Epithelial cell of proximal tubule (primary cell): ENCODE measurements at regions not wholly inside any gene's neighbourhood (a gene's known extent, or its start where the extent isn't known, plus 50 kb on each side); places are given as distances from the start of the nearest gene placed in this dataset.

Experiments
- DNase-seq: peaks from one replicate; pipeline ENCODE4 v3.0.0-alpha.2; 2011; ENCODE audit warnings: low read depth
- H3K4me3 ChIP-seq: 2 replicates; pipeline ENCODE4 v1.5.1; 2011; ENCODE audit warnings: low read depth, mild to moderate bottlenecking, low read length
- TF ChIP-seq, protein P1 (sequence below): conservative IDR thresholded peaks from 2 replicates; pipeline ENCODE4 v1.5.1; 2012; ENCODE audit warnings: low read depth, mild to moderate bottlenecking, low read length

DNA sequence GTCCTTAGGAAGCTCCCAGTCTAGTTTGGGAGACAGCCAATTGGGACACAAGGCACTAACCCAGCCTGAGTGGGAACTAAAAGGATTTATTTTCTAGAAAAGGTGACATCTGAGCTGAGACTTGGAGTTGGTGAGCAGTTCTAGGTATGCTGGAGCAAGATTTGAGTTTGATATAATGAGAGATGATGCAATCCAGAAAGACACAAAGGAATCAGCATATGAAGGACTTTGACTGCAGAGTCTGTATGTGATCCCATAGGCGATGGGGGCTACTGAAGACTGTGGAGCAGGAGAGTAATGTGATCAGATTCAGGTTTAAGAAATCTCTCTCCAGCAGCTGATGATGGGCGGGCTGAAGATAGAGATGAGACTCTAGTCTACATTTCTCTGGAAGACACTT lies 135.1 kb upstream of the MYCN start:
- no peak overlapping the region for H3K4me3 ChIP-seq
- DNase-seq, result no peak
- TF ChIP-seq, protein P1, sequence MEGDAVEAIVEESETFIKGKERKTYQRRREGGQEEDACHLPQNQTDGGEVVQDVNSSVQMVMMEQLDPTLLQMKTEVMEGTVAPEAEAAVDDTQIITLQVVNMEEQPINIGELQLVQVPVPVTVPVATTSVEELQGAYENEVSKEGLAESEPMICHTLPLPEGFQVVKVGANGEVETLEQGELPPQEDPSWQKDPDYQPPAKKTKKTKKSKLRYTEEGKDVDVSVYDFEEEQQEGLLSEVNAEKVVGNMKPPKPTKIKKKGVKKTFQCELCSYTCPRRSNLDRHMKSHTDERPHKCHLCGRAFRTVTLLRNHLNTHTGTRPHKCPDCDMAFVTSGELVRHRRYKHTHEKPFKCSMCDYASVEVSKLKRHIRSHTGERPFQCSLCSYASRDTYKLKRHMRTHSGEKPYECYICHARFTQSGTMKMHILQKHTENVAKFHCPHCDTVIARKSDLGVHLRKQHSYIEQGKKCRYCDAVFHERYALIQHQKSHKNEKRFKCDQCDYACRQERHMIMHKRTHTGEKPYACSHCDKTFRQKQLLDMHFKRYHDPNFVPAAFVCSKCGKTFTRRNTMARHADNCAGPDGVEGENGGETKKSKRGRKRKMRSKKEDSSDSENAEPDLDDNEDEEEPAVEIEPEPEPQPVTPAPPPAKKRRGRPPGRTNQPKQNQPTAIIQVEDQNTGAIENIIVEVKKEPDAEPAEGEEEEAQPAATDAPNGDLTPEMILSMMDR, result no peak

DNA sequence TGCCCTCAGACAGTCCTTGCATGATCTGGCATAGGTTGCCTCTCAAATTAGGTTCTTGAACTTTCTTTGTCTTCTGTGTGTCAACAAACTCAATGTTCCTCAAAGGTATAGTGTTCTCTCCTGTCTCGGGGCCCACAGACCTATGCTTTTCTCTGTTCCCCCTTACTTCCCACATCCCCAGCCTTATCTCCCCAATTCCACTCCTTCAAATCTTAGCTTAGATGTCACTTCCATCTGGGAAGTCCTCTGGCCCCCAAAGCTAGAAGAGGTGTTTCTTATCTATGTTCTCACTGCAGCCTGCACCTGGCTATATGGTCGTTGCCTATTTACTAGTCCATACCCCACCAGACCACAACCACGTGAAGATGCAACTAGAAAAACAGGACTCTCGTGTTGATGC lies 134.6 kb upstream of the MYCN start:
- no peak for DNase-seq
- TF ChIP-seq, protein P1, result no peak
- H3K4me3 ChIP-seq, result no peak overlapping the region

DNA sequence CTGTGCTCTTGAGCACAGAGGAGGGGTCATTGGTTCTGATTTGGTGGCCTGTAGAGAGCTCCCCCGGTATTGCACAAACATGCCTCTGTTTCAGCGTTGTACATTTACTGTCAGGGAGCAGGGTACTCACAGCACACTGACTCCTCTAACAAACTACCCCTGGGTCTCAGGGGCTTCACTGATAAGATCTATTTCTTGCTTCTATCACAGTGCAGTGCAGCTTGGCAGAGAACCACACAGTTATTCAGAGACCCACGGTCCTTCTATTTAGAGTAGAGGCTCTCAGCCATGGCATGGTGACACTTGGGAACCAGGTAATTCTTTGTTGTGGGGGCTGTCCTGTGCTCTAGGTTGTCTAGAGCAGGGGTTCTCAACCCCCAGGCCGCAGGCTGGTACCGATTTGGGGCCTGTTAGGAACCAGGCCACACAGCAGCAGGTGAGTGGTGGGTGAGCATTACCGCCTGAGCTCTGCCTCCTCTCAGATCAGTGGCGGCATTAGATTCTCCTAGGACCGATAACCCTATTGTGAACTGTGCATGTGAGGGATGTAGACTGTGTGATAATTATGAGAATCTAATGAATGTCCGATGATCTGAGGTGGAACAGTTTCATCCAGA lies 133.4 kb upstream of the MYCN start:
- TF ChIP-seq, protein P1, result no peak
- DNase-seq, result no peak
- no peak overlapping the region for H3K4me3 ChIP-seq

DNA sequence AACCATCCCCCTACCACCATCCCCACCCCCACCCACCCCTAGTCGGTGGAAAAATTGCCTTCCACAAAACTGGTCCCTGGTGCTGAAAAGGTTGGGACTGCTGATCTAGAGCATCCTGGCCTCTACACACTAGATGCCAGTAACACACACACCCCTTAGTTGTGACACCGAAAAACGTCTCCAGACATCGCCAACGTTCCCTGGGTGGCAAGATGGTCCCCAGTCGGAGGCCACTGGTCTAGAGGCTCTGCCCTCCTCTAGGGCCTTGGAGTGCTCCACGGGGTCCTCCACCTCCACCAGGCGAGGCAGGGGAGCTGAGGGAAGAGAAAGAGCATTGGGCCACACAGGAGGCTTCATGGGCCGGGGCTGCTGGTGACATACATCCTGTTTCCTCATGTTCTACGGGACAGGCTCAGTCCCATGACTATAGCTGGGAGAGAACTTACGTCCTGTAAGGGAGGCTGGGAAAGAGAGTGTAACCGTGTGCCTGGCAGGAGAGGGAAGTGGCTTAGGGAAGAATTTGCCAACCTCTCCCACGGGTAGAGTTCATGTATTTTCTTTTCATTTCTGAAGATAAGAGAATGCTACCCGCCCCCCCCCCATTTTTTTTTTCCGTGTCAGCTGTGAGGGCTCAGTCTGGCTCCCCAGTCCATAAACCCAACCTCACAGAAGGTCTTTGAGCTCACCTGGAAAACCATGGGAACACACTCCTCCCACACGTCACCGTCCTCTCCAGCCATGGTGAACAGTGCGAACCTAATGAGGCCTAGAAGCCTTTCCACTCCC lies 132.7 kb upstream of the MYCN start:
- TF ChIP-seq, protein P1, result no peak
- DNase-seq, result no peak
- no peak overlapping the region for H3K4me3 ChIP-seq

DNA sequence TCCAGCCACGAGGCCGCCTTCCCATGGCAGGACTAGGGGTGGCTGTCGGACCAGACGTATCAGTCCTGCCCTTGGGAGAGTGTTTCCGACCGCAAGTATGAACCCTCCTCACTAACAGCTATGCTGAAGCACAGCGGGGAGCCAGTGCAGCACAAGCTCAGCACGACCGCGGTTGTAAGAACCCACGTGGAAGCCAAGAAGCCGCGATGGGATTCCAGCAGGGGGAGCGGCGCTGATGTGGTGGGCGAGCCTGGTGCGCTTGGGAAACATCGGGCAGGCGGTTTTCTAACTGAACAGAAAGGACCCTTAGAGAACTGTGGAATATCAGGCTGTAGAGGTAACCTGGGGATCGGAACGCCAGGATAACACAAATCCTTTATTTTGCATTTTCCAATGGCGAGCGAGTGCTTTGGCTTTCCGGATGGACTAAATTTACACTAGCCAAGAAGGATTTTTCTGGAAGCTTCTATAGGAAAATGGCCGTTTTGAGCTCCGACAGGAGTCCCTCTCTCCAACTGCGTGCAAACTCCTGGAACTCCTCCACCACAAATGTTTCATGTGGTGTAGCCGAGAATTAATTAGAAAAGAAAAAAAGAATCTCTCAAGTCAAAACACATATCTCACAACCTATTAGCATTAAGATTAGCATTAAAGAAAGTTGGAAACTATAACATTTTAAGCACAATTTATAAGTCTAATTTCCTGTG lies 132.0 kb upstream of the MYCN start:
- TF ChIP-seq, protein P1, result no peak
- no peak overlapping the region for H3K4me3 ChIP-seq
- no peak for DNase-seq

DNA sequence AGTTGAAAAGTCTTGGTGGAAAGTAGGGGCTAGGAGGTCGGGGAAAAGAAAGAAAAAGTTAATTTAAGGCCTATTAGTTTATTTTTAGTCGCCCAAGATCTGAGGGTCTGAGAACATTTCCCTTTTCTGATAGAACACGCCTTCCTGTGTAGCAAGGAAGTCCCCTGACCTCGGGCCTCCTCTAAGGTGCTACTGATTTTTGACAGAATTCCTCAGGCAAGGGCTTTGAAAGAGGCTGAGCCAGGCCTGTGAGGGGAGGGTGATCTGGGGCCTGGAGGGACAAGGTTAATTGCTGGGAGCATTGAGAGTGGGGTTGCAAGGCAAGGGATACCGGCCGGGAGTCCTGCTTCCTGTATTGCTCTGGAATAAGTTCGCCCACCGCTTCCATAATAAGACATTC lies 131.4 kb upstream of the MYCN start:
- TF ChIP-seq, protein P1, result no peak
- no peak overlapping the region for H3K4me3 ChIP-seq
- no peak for DNase-seq
